GM12864 (cell line): ENCODE measurements at regions not wholly inside any gene's neighbourhood (a gene's known extent, or its start where the extent isn't known, plus 50 kb on each side); places are given as distances from the start of the nearest gene placed in this dataset.

Experiments
- DNase-seq: peaks from one replicate; pipeline ENCODE4 v3.0.0-alpha.2; 2011; ENCODE audit warnings: low read depth
- H3K4me3 ChIP-seq: 2 replicates; pipeline ENCODE4 v1.5.1; 2011; ENCODE audit warnings: mild to moderate bottlenecking, low read depth, low read length, control low read depth
- TF ChIP-seq, protein P1 (sequence below): IDR thresholded peaks from 2 replicates; pipeline ENCODE4 v1.5.1; 2011; ENCODE audit warnings: low read depth, mild to moderate bottlenecking, moderate library complexity, low read length, control low read depth, inconsistent platforms; ENCODE audit errors: missing control alignments

DNA sequence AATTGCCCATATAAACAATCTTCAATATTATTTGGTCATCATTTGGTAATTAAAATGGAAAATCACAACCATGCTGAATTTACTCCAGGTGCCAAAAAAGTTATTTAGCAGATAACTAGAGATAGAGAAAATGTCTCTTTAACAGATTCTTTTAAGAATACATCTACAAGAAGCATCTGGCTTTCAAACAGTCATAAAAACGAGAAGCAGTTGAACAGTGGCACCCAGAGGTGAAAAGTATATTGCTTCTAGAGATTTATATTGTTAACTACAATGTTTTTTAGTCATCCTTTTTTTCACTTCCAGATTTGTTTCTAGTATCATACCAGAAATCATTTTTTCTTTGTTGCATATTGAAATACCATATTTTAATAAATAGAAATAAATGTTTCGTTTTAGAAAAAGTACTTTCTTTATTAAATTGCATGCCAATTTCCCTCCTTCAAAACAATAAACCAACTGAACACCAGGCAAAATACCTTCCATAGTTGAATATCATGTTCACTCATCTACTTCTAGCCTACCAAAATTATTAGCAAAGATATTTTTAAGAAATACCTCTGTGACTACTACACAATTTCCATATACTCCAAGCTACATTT, 65.4 kb upstream of the HNRNPA3 start:
- DNase-seq: peak; percentile 39
- TF ChIP-seq, protein P1, sequence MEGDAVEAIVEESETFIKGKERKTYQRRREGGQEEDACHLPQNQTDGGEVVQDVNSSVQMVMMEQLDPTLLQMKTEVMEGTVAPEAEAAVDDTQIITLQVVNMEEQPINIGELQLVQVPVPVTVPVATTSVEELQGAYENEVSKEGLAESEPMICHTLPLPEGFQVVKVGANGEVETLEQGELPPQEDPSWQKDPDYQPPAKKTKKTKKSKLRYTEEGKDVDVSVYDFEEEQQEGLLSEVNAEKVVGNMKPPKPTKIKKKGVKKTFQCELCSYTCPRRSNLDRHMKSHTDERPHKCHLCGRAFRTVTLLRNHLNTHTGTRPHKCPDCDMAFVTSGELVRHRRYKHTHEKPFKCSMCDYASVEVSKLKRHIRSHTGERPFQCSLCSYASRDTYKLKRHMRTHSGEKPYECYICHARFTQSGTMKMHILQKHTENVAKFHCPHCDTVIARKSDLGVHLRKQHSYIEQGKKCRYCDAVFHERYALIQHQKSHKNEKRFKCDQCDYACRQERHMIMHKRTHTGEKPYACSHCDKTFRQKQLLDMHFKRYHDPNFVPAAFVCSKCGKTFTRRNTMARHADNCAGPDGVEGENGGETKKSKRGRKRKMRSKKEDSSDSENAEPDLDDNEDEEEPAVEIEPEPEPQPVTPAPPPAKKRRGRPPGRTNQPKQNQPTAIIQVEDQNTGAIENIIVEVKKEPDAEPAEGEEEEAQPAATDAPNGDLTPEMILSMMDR: peak; percentile 46

DNA sequence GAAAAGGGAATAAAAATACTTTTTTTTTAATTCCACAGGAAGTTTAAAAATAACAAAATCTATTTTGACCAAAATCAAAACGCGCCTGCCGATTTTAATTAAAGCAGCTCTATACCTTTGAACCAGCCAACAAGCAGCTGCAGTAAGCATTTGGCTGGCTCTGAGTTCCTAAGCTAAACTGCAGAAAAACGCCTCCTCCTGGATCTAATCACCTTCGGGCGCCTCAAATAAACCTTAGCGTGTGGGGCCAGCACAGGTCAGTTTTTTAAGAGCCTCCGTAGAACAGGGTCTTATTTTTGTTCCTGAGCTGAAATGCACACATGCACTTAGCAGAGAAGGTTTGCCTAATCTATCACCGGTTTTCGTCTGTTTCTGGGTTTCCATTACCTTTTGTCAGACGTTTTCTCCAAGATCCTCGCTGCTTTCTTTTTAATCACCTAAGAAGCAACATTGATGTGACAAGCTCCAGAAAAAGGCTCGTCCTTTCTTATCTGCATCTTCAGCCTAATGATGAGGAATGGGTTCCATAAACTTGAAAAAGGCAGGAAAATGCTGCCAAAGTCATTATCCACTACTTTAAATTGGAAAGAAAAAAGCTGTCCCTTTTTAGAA, 64.7 kb upstream of the HNRNPA3 start:
- no peak for DNase-seq
- peak overlapping the region; percentile 49; the same call in 1 of the 2 replicates for H3K4me3 ChIP-seq
- TF ChIP-seq, protein P1: no peak

More for the DNA sequence above, 65.4 kb upstream of the HNRNPA3 start:
- no peak overlapping the region for H3K4me3 ChIP-seq

DNA sequence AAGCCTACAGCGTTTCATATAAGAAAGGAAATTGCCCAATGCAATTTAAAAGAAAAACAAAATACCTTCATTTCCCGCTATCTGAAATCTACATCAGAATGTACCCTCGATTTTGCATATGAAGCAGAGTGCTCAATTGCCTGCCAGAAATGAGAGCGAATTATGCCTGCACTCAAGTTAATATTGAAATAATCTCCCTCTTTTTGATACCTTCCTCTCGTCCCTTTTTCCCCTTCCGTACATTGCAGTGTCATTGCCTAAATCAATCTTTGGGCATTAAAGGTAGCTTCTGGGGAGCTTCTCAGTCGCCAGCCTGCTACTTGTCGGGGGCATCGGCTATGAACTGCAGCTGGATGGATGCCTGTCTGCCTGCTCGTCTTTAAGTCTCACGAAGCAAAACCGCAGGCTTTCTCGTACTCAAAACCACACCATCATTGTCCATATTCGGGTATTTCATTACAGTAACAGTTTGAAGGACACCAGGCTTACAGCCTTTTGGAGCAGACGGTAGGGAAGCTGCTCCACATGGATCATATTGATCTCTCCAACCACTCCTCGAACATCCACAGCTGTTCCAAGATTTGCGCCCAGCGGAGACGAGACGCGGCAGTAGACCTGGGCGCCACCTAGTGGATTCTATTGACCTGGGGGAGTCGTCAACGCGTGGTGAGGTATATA, 64.0 kb upstream of the HNRNPA3 start:
- peak overlapping the region; percentile 49 for H3K4me3 ChIP-seq
- TF ChIP-seq, protein P1: peak; percentile 91
- peak; percentile 27 for DNase-seq

DNA sequence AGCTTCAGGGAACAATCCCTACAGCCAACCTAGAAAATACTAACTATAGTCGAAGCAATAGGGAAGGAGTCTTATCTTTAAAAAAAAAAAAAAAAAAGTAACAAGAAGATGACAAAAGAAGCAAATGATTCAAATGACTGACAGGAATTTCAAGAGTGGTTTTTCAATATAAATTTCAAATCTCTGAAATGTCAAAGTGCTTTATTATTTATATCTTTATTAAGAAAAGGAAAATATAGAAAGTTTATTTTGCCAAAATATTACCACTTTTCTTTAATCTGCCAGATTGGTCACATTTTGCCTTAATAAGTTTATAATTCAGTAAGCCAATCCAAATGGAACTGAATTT, 63.5 kb upstream of the HNRNPA3 start:
- DNase-seq: no peak
- peak overlapping the region; percentile 49; the same call in 1 of the 2 replicates for H3K4me3 ChIP-seq
- TF ChIP-seq, protein P1: no peak

DNA sequence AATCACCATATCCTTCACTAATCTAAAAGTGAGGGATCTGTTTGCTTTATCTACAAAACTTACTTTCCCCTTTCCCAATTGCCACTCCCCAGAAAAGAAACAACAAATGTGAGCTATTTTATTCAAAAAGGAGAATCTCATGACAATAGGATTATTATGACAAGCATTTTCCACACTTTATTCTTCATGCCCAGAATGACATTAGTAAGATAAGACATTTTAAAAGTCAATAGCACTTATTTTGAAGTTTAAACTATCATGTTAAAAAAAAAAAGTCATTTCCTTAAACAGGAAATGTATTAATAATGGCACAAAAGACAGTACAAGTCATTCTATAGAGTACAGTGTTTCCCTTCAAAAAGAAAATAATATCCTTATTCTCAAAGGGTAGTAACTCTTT, 58.8 kb upstream of the HNRNPA3 start:
- H3K4me3 ChIP-seq: no peak overlapping the region
- TF ChIP-seq, protein P1: no peak
- DNase-seq: no peak

DNA sequence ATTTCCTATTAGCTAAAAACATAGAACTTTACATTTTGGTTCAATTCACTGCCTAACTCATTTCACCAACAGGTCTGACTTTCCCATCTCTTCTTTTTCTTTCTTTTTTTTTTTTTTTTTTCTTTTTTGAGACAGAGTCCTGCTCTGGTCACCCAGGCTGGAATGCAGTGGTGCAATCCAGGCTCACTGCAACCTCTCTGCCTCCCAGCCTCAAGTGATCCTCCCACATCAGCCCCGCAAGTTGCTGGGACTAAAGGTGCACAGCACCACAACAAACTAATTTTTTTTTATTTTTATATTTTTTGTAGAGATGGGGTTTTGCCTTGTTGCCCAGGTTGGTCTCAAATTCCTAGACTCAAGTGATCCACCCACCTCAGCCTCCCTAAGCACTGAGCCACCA, 57.8 kb upstream of the HNRNPA3 start:
- no peak for DNase-seq
- TF ChIP-seq, protein P1: no peak
- no peak overlapping the region for H3K4me3 ChIP-seq
